Esophagus squamous epithelium (tissue), 5 donors: ENCODE measurements at regions not wholly inside any gene's neighbourhood (a gene's known extent, or its start where the extent isn't known, plus 50 kb on each side); places are given as distances from the start of the nearest gene placed in this dataset.

Experiments used
- DNase-seq: peaks from one replicate; lab custom pipeline; 2025; lab: John Stamatoyannopoulos, UW
- H3K27ac ChIP-seq, 4 donors: fragments of 200-600 bp; sonication (generic); one replicate each; pipeline ENCODE4 v1.5.1; 2016 to 2019; ENCODE audit warnings: mild to moderate bottlenecking in 1 of 4
- H3K27me3 ChIP-seq, 4 donors: fragments of 200-600 bp; sonication (generic); 1 replicate in 3 of 4; 2 replicates in 1 of 4; pipeline versions ENCODE4 v1.5.1 to v1.6.0; 2017 to 2021; ENCODE audit warnings: antibody characterized with exemption in 1 of 4
- H3K36me3 ChIP-seq, 3 donors: fragments of 200-600 bp; sonication (generic); one replicate each; pipeline ENCODE4 v1.5.1; 2016 to 2019
- H3K4me1 ChIP-seq, 3 donors: fragments of 200-600 bp; sonication (generic); one replicate each; pipeline ENCODE4 v1.5.1; 2017 to 2019
- H3K4me3 ChIP-seq, 4 donors: fragments of 200-600 bp; sonication (generic); 1 replicate in 3 of 4; 2 replicates in 1 of 4; pipeline ENCODE4 v1.5.1; 2016 to 2019; ENCODE audit warnings: mild to moderate bottlenecking in 2 of 4, moderate library complexity in 1 of 4
- H3K9me3 ChIP-seq, 3 donors: fragments of 200-600 bp; sonication (generic); one replicate each; pipeline ENCODE4 v1.5.1; 2016 to 2019
- CTCF ChIP-seq, 6 experiments: fragments of 450-650 bp in 4 of 6; fragments of 200-600 bp in 2 of 6; sonication (generic) in 2 of 6; IDR thresholded peaks; one replicate each; pipeline ENCODE4 v1.5.1; 2016 to 2019; ENCODE audit warnings: antibody characterized with exemption in 6 of 6, mild to moderate bottlenecking in 4 of 6, moderate library complexity in 4 of 6
- POLR2A ChIP-seq, 4 donors: fragments of 450-650 bp; IDR thresholded peaks; one replicate each; pipeline ENCODE4 v1.6.1; 2017; ENCODE audit warnings: antibody characterized with exemption in 4 of 4, mild to moderate bottlenecking in 4 of 4, moderate library complexity in 3 of 4
- WGBS, 2 donors: methylation state at CpG; one replicate each; pipeline ENCODE4 v1.1.5; 2018; 5-methylcytosine and 5-hydroxymethylcytosine counted together
- intact Hi-C: fragments of 100-400 bp; cut with DNase I; formaldehyde crosslinking; loops from one replicate; pipeline ENCODE4 v1.15.0; 2022
- donor health status: DM: yes; HTN: yes; CAD: no.

- Histone ChIP-seq H3K4me3 (no peak overlapping the region), H3K36me3 (no peaks in the 10 kb centered on the region), H3K4me1 (no peaks in the 10 kb centered on the region), H3K27me3 (no peaks in the 10 kb centered on the region), H3K27ac (no peak overlapping the region), H3K9me3 (peaks cover 0 to 15% (median 6%) of the 10 kb centered on the region in 3 donors)
- no peak for TF ChIP-seq POLR2A (IDR thresholded peaks at IDR 0.05)
- WGBS, 2 donors: 38 to 50% methylated on average over 1 of the region's 1 CpG
- DNase-seq: no peak
- intact Hi-C loops: no loop called here
These were observed 1187.5 kb upstream of the NXPH2 start for GRCh38 chr2:139967665-139968064.

GRCh38 chr2:139964721-139965440 lies 1184.7 kb upstream of the NXPH2 start:
- intact Hi-C loops: no loop called here

GRCh38 chr2:139963863-139964355 lies 1183.7 kb upstream of the NXPH2 start:
- intact Hi-C loops: no loop called here
- Histone ChIP-seq H3K9me3 (no peaks in the 10 kb centered on the region), H3K27ac (no peak overlapping the region), H3K4me1 (no peaks in the 10 kb centered on the region), H3K36me3 (no peaks in the 10 kb centered on the region), H3K27me3 (no peaks in the 10 kb centered on the region), H3K4me3 (no peak overlapping the region)
- no peak for DNase-seq
- no peak for TF ChIP-seq CTCF (IDR thresholded peaks at IDR 0.05)
- TF ChIP-seq POLR2A (IDR thresholded peaks at IDR 0.05): no peak
- 63 to 78% methylated on average over 10 of the region's 10 CpGs for WGBS, 2 donors

More at GRCh38 chr2:139964721-139965440, 1184.7 kb upstream of the NXPH2 start:
- no peaks in the 10 kb centered on the region for H3K4me1 ChIP-seq
- no peaks in the 10 kb centered on the region for H3K36me3 ChIP-seq
- H3K4me3 ChIP-seq: no peak overlapping the region
- DNase-seq: no peak
- 28 to 34% methylated on average over 3 of the region's 3 CpGs for WGBS, 2 donors
- H3K9me3 ChIP-seq: no peaks in the 10 kb centered on the region
- no peaks in the 10 kb centered on the region for H3K27me3 ChIP-seq
- TF ChIP-seq CTCF (IDR thresholded peaks at IDR 0.05) (no peak), POLR2A (IDR thresholded peaks at IDR 0.05) (no peak)
- H3K27ac ChIP-seq: no peak overlapping the region

GRCh38 chr2:139949242-139949972 lies 1169.2 kb upstream of the NXPH2 start:
- WGBS, 2 donors: 73 to 75% methylated on average over 6 of the region's 6 CpGs
- Histone ChIP-seq H3K27ac (no peak overlapping the region), H3K4me3 (no peak overlapping the region), H3K9me3 (no peaks in the 10 kb centered on the region), H3K27me3 (no peaks in the 10 kb centered on the region), H3K4me1 (no peaks in the 10 kb centered on the region), H3K36me3 (no peaks in the 10 kb centered on the region)
- intact Hi-C loops: no loop called here
- TF ChIP-seq POLR2A (IDR thresholded peaks at IDR 0.05) (no peak), CTCF (IDR thresholded peaks at IDR 0.05) (no peak)
- DNase-seq: no peak

- no peak overlapping the region for H3K4me3 ChIP-seq
- WGBS, 2 donors: 93 to 94% methylated on average over 2 of the region's 2 CpGs
- H3K36me3 ChIP-seq: no peaks in the 10 kb centered on the region
- no peak overlapping the region for H3K27ac ChIP-seq
- no peaks in the 10 kb centered on the region for H3K4me1 ChIP-seq
- no peak for DNase-seq
- intact Hi-C loops: no loop called here
- no peak for TF ChIP-seq POLR2A (IDR thresholded peaks at IDR 0.05)
- TF ChIP-seq CTCF (IDR thresholded peaks at IDR 0.05): no peak
- H3K9me3 ChIP-seq: no peaks in the 10 kb centered on the region
- H3K27me3 ChIP-seq: no peaks in the 10 kb centered on the region
These were observed 1166.5 kb upstream of the NXPH2 start for GRCh38 chr2:139946690-139947089.
